ENCODE measurements at regions not wholly inside any gene's neighbourhood (a gene's known extent, or its start where the extent isn't known, plus 50 kb on each side); places are given as distances from the start of the nearest gene placed in this dataset.
"Not testable (repeated sequence)": the region's sequence is repeated elsewhere in the genome, so short reads cannot be mapped to it uniquely, and the experiment has no call there.

DNA sequence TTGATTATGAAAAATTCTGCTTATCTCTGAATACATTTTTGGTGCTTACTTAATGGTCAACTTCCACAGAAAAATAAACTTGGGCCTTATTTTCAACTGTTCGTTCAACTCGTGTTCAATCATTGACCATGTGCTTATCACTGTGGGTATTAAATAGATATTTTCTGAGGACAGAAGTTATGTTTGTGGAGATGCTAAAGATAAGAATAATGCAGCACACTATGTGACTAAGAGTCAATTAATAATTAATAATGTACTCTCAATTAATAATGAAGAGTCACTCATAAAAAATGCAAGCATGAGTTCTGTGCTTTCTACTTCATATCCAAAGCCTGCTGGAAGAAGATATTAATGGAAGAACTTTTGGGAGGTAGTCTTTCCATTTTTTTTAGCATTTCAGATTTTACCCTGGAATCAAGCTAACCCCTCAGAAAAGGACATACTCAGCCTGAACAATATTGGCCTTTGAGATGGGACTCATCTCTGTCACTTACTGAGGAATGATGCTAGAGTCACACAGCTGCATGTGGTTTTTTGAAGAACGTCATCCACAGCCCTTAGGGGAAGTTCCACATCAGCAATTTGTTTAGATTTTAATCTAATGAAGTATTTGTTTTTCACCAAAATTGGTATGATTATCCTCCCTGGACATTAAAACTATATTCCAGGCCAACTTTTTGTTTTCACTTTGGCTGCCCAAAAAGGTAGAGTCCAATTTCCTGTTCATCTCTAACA, 191.9 kb upstream of the CRIM1 start:
- no peak for DNase-seq (ENCODE audit: low read depth, low spot score)

DNA sequence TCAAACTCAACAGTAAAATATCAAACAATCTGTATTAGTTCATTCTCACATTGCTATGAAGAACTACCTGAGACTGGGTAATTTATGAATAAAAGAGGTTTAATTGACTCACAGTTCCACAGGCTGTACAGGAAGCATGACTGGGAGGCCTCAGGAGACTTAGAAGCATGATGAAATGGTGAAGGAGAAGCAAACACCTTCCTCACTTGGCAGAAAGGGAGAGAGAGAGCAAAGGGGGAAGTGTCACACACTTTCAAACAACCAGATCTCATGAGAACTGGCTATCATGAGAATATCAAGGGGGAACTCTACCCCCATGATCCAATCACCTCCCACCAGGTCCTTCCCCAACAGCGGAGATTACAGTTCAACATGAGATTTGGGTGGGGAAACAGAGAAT, 198.5 kb upstream of the CRIM1 start:
- not testable (repeated sequence) for DNase-seq (ENCODE audit: low read depth, low spot score)

GRCh38 chr2:36147670-36148390, 207.7 kb upstream of the CRIM1 start:
- DNase-seq (ENCODE audit: low read depth, low spot score) = no peak

GRCh38 chr2:36146765-36147164, 208.8 kb upstream of the CRIM1 start:
- no peak for DNase-seq (ENCODE audit: low read depth, low spot score)

GRCh38 chr2:36140391-36140790, 215.2 kb upstream of the CRIM1 start:
- DNase-seq (ENCODE audit: low read depth, low spot score) = no peak

DNA sequence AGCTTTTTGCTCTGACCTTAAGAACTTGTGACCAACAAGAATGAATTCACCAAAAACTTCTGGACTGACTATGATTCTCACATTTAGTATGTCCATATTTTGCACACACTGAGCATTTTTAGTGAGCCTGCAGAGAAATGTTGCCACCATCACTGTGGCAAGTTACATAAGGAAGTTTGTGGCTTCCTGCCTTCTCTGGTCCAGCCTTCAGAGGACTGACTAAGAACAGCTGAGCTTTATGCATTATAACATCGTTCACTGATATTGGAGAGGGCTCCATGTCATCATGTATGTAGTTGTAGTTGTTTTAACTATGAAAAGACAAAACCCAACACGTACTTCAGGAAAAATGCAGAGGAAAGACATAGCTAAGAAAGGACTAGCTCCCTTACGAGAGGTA, 218.0 kb upstream of the CRIM1 start:
- DNase-seq (ENCODE audit: low read depth, low spot score) = no peak

GRCh38 chr2:36134281-36134680, 221.3 kb upstream of the CRIM1 start:
- no peak for DNase-seq (ENCODE audit: low read depth, low spot score)

GRCh38 chr2:36128359-36128758, 227.2 kb upstream of the CRIM1 start:
- DNase-seq (ENCODE audit: low read depth, low spot score) = no peak

GRCh38 chr2:36125702-36126101, 229.9 kb upstream of the CRIM1 start:
- no peak for DNase-seq (ENCODE audit: low read depth, low spot score)

GRCh38 chr2:36123995-36124394, 231.6 kb upstream of the CRIM1 start:
- no peak for DNase-seq (ENCODE audit: low read depth, low spot score)

- no peak for DNase-seq (ENCODE audit: low read depth, low spot score)
Observed at GRCh38 chr2:36097022-36097421, 258.6 kb upstream of the CRIM1 start.

- not testable (repeated sequence) for DNase-seq (ENCODE audit: low read depth, low spot score)
Observed at GRCh38 chr2:36091844-36092741, 263.5 kb upstream of the CRIM1 start.

- no peak for DNase-seq (ENCODE audit: low read depth, low spot score)
Observed at GRCh38 chr2:36088716-36089328, 266.8 kb upstream of the CRIM1 start.

- no peak for DNase-seq (ENCODE audit: low read depth, low spot score)
Observed at GRCh38 chr2:36087344-36087743, 268.2 kb upstream of the CRIM1 start.

- no peak for DNase-seq (ENCODE audit: low read depth, low spot score)
Observed at GRCh38 chr2:36079793-36080192, 275.8 kb upstream of the CRIM1 start.

GRCh38 chr2:36074008-36074407, 281.6 kb upstream of the CRIM1 start:
- no peak for DNase-seq (ENCODE audit: low read depth, low spot score)

DNA sequence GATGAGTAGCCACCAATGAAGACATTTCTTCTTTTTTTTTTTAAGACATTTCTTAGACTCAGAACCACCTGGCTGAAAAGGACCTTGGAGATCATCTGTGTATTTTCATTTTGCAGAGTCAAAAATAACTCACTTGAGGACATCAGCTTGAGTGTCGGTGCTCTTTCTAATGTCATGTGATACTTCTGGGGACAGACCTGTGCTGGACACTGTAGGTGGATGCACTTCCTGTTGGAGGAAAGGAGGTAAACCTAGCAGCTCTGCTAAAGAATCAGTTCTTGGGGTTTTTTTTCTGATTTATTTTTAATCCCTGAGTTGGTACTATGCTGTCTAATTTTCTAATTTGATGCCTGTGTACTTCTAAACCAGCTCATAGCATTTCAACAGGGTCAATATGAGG, 283.9 kb upstream of the CRIM1 start:
- DNase-seq (ENCODE audit: low read depth, low spot score) = no peak

GRCh38 chr2:36069074-36069473, 286.5 kb upstream of the CRIM1 start:
- DNase-seq (ENCODE audit: low read depth, low spot score) = no peak

DNA sequence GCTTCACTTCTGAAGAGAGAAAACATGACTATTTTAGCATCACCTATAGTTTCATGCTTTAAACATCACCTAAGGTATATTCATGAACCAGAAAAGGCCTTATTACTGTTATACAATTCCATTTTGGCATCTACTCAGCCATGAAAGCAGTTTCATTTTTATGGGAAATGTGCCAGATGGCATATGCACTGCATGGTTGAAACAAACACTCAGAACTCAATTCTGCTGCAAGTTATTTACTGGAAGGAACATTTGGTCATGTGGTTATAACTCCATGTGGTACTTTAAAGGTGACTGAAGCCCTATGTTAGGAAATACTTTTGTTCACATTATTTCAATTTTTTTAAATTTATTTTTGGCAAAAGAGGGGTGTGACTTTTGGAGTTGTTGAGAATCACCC, 287.5 kb upstream of the CRIM1 start:
- no peak for DNase-seq (ENCODE audit: low read depth, low spot score)

- DNase-seq (ENCODE audit: low read depth, low spot score) = no peak
Observed at GRCh38 chr2:36060133-36060532, 295.4 kb upstream of the CRIM1 start.

DNA sequence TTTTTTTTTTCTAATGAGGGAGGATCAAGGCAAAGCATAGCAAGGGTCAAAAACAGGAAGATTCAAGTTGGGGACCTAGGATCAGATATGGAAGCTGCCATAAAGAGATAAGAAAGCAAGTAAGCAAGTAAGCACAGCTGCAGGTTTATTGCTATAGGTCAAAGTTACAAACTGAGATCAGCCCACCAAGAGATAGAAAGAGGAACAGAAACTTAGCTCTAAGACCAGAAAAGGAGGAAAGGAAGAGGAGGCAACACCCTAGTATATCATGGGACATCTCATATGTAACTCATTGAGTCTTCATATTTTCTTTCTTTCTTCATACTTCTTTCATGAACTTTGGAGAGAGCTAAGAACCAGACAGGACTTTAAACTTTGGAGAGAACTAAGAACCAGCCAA, 295.9 kb upstream of the CRIM1 start:
- DNase-seq (ENCODE audit: low read depth, low spot score) = no peak

DNA sequence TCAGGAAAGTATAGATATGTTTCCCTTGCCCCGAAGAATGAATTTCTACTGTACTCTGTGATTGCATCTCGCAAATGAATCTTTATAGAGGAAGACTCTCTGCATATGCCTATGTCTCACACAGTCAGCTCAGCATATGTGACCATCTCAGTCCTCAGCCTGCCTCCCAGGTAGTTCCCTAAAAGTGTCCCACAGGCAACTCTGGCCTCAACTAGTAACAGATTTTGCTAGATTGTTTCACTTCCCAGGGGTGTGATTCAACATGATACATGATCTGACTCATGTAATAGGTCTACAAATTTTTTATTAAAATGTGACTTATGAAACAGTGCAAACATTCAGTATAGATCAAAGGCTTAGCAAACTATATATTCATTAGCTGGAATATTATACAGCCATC, 296.6 kb upstream of the CRIM1 start:
- DNase-seq (ENCODE audit: low read depth, low spot score) = no peak

Measured in smooth muscle cell of the brain vasculature (primary cell).